ENCODE measurements at regions not wholly inside any gene's neighbourhood (a gene's known extent, or its start where the extent isn't known, plus 50 kb on each side); places are given as distances from the start of the nearest gene placed in this dataset.
"Not testable (repeated sequence)": the region's sequence is repeated elsewhere in the genome, so short reads cannot be mapped to it uniquely, and the experiment has no call there.

- no peak for DNase-seq
These were observed 1415.2 kb downstream of the GATA3 start for GRCh38 chr10:9469663-9470205.

GRCh38 chr10:9470581-9470980, 1416.1 kb downstream of the GATA3 start:
- no peak for DNase-seq

- no peak for DNase-seq
These were observed 1447.5 kb downstream of the GATA3 start for GRCh38 chr10:9501944-9502343.

GRCh38 chr10:9504227-9504626, 1449.7 kb downstream of the GATA3 start:
- DNase-seq = no peak

GRCh38 chr10:9505546-9505945, 1451.1 kb downstream of the GATA3 start:
- no peak for DNase-seq

- DNase-seq = no peak
These were observed 1454.1 kb downstream of the GATA3 start for GRCh38 chr10:9508606-9509005.

GRCh38 chr10:9510626-9511025, 1456.1 kb downstream of the GATA3 start:
- DNase-seq = no peak

- DNase-seq = no peak
These were observed 1461.4 kb downstream of the GATA3 start for GRCh38 chr10:9515922-9516321.

GRCh38 chr10:9535744-9536143, 1481.3 kb downstream of the GATA3 start:
- no peak for DNase-seq

GRCh38 chr10:9545073-9545472, 1472.6 kb upstream of the CELF2 start:
- DNase-seq = no peak

GRCh38 chr10:9547936-9548904, 1469.5 kb upstream of the CELF2 start:
- no peak for DNase-seq

GRCh38 chr10:9550810-9551209, 1466.9 kb upstream of the CELF2 start:
- no peak for DNase-seq

- DNase-seq = no peak
These were observed 1463.4 kb upstream of the CELF2 start for GRCh38 chr10:9554321-9554720.

- DNase-seq = no peak
These were observed 1456.7 kb upstream of the CELF2 start for GRCh38 chr10:9560976-9561375.

- DNase-seq = no peak
These were observed 1455.7 kb upstream of the CELF2 start for GRCh38 chr10:9561821-9562505.

- DNase-seq = no peak
These were observed 1439.9 kb upstream of the CELF2 start for GRCh38 chr10:9577746-9578145.

- no peak for DNase-seq
These were observed 1438.5 kb upstream of the CELF2 start for GRCh38 chr10:9579110-9579705.

- DNase-seq = not testable (repeated sequence)
These were observed 1434.9 kb upstream of the CELF2 start for GRCh38 chr10:9582803-9583202.

GRCh38 chr10:9596368-9596920, 1421.2 kb upstream of the CELF2 start:
- DNase-seq = no peak

GRCh38 chr10:9602998-9603397, 1414.7 kb upstream of the CELF2 start:
- no peak for DNase-seq

- no peak for DNase-seq
These were observed 1413.7 kb upstream of the CELF2 start for GRCh38 chr10:9603972-9604371.

- no peak for DNase-seq
These were observed 1412.4 kb upstream of the CELF2 start for GRCh38 chr10:9605231-9605630.

GRCh38 chr10:9608602-9609001, 1409.1 kb upstream of the CELF2 start:
- DNase-seq = no peak
